Motor neuron (in vitro differentiated cells): ENCODE measurements at regions not wholly inside any gene's neighbourhood (a gene's known extent, or its start where the extent isn't known, plus 50 kb on each side); places are given as distances from the start of the nearest gene placed in this dataset.

Source experiments
- ATAC-seq, 8 experiments: fragments of 200-7000 bp; cut with Tn5 transposase; replicated peaks in 6 of 8; 2 replicates each; pipeline ENCODE4 v1.8.0; 2021; ENCODE audit warnings: mild to moderate bottlenecking in 8 of 8, moderate library complexity in 8 of 8
- H3K27ac ChIP-seq, 2 donors: fragments of 250-450 bp; sonication (Bioruptor Pico); 2 replicates each; pipeline ENCODE4 v1.9.0; 2021; ENCODE audit warnings: antibody characterized with exemption in 2 of 2, mild to moderate bottlenecking in 2 of 2, moderate library complexity in 1 of 2
- H3K4me1 ChIP-seq, 2 donors: fragments of 250-450 bp; sonication (Bioruptor Pico); replicated peaks in 1 of 2; 2 replicates each; pipeline ENCODE4 v1.6.1; 2021; ENCODE audit warnings: antibody characterized with exemption in 2 of 2, mild to moderate bottlenecking in 2 of 2, moderate library complexity in 1 of 2
- H3K4me3 ChIP-seq, 5 donors: fragments of 250-450 bp; sonication (Bioruptor Pico); 2 replicates each; pipeline ENCODE4 v1.9.0; 2021; ENCODE audit warnings: antibody characterized with exemption in 5 of 5, mild to moderate bottlenecking in 5 of 5, moderate library complexity in 4 of 5
- WGBS, 10 experiments: fragments of 450-650 bp; shearing (Covaris generic); methylation state at CpG; one replicate each; pipeline ENCODE4 v1.0.0; 2022; 5-methylcytosine and 5-hydroxymethylcytosine counted together
- in situ Hi-C, 9 experiments: fragments of 400-800 bp; cut with MboI; loops; one replicate each; pipeline ENCODE4 v1.15.0; 2021; ENCODE audit warnings: low sequenced_read_pairs in 9 of 9, low pct_unique_long_range_greater_than_20kb in 2 of 9; ENCODE audit not compliant: unreplicated experiment in 9 of 9

DNA sequence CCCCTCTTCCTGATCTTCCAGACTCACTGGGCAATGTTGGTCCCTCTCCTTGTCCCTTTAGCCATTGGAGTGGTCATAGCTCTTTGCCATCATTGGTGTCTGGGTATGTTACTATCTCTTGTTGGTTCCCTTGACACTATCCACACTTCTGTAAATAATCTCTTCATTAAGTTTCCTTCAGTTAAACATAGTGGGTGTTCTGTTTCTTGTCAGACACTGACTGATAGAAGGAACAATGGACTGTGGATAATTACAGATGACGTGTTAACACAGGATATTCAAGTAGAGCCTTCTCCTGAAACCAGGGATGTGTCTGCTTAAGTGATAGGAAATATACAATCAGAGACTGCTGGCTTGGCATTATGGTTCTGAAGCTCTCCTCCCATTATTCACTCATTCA, 458.3 kb upstream of the USP24 start:
- no peak for ATAC-seq
- in situ Hi-C loops: no loop called here
- 25 to 92% (median 75%) methylated on average over 1 of the region's 1 CpG; no CpG with 5 or more reads in 3 of the 10 experiments for WGBS, 10 experiments
- no peak overlapping the region for H3K27ac ChIP-seq
- no peak overlapping the region for H3K4me3 ChIP-seq
- H3K4me1 ChIP-seq: no peaks in the 10 kb centered on the region

GRCh38 chr1:55670331-55671082, 455.3 kb upstream of the USP24 start:
- peak in 5 of 8 experiments; percentile 21 to 62 (median 42) for ATAC-seq
- H3K4me1 ChIP-seq: no peaks in the 10 kb centered on the region
- H3K27ac ChIP-seq: no peak overlapping the region
- 0 to 98% (median 69%) methylated on average over 1 to 5 of the region's 5 CpGs for WGBS, 10 experiments
- in situ Hi-C loops: no loop called here
- no peak overlapping the region for H3K4me3 ChIP-seq

DNA sequence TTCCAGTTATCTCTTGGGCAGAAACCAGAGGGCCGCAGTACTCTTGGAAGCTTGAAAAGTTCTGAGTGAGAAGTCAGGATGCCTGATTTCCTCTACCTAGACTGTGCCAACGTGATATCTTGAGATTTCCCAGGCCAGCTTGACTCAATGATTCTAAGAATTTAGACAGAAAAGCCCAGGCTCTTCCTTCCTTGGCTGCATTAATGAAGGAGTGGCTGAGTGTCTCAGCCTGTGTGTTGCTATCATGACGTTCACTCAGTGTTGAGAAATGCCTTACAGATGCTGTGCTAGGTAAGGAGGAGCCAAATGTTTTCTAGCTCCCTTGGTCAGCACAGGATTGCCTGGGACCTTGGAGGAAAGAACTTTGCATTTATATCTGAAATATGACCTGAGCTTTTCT, 454.1 kb upstream of the USP24 start:
- H3K27ac ChIP-seq: no peak overlapping the region
- peak in 3 of 8 experiments; percentile 36 to 93 (median 84) for ATAC-seq
- 0 to 90% (median 65%) methylated on average over 1 to 3 of the region's 3 CpGs; no CpG with 5 or more reads in 1 of the 10 experiments for WGBS, 10 experiments
- in situ Hi-C loops: no loop called here
- H3K4me1 ChIP-seq: no peaks in the 10 kb centered on the region
- H3K4me3 ChIP-seq: no peak overlapping the region

DNA sequence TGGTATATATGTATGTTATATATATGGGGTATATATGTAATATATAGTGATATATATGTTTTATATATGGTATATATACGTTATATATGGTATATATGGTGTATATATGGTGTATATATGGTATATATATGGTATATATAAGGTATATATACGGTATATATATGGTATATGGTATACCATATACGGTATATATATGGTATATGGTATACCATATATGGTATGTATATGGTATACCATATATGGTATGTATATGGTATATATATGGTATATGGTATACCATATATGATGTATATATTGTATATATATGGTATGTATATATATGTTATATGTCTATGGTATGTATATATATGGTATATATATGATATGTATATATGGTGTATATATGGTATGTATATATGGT, 447.7 kb upstream of the USP24 start:
- WGBS, 10 experiments: 68 to 100% (median 76%) methylated on average over 2 to 3 of the region's 3 CpGs; no CpG with 5 or more reads in 1 of the 10 experiments
- in situ Hi-C loops: no loop called here
- ATAC-seq: no peak
- Histone ChIP-seq H3K4me3 (no peak overlapping the region), H3K27ac (no peak overlapping the region), H3K4me1 (no peaks in the 10 kb centered on the region)

- ATAC-seq: no peak
- H3K27ac ChIP-seq: no peak overlapping the region
- in situ Hi-C loops: no loop called here
- 70 to 100% (median 82%) methylated on average over 2 of the region's 2 CpGs; no CpG with 5 or more reads in 3 of the 10 experiments for WGBS, 10 experiments
- H3K4me3 ChIP-seq: no peak overlapping the region
- no peaks in the 10 kb centered on the region for H3K4me1 ChIP-seq
Measured at GRCh38 chr1:55658917-55659316, 443.8 kb upstream of the USP24 start.

DNA sequence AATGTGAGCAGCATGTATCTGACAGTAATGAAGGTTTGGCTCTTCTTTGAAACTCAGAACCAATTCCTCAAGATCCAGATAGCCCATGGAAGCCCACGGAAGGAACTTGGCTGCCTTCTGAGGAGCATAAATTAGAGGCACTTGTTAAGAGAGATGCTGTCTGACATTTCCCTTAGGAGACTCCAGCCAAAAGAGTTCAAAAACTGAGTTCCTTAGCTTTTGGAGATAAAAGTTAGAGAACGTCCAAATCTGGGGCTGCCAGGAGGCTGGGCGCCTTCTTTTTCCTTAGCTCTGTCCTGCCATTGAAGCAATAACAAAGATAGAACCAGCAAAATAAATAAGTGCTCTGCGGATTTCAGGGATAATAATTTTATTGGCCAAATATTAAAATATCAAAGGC, 439.6 kb upstream of the USP24 start:
- Histone ChIP-seq H3K4me1 (no peaks in the 10 kb centered on the region), H3K4me3 (no peak overlapping the region), H3K27ac (no peak overlapping the region)
- in situ Hi-C loops: no loop called here
- 34 to 100% (median 81%) methylated on average over 1 to 4 of the region's 4 CpGs for WGBS, 10 experiments
- ATAC-seq: no peak

DNA sequence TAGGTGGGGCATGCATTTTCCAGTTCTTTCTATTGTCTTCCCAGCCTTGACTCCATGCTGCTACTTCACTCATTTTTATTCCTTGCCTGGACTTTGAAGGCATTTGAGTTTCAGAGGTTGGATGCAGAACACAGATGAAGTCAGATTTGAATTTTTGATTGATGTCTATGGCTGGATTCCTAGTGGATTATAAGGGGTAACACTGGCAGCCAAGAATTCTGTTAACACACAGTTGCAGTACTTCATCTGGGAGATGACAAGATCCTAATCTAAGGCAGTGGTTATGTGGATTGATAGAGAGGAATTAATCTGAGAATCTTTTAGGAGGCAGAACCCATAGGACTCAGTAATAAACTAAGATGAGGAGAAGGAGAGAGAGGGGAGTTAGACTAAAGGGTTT, 439.0 kb upstream of the USP24 start:
- in situ Hi-C loops: no loop called here
- H3K4me3 ChIP-seq: no peak overlapping the region
- ATAC-seq: no peak

DNA sequence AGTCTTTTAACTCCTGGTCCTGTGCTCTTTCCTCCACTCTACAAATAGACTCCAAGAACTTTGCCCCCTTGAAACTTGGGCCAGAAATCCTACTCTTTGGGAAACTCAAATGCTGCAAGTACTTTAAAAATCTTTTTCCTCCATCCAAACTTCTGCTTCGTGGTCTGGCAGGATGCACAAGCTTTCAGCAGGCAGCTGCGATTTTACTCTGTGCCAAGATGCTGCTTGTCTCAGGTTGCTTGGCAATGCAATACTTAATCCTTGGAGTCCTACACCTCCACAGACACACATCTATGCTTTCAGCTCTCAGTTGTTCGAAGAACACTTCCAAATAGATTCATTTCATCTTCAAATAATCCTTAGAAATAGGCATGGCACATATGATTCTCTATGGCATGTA, 435.3 kb upstream of the USP24 start:
- no peak overlapping the region for H3K4me3 ChIP-seq
- WGBS, 10 experiments: 17 to 100% (median 67%) methylated on average over 1 to 3 of the region's 3 CpGs
- in situ Hi-C loops: no loop called here
- ATAC-seq: no peak
- no peaks in the 10 kb centered on the region for H3K4me1 ChIP-seq
- no peak overlapping the region for H3K27ac ChIP-seq

More for the DNA sequence above, 439.0 kb upstream of the USP24 start:
- Histone ChIP-seq H3K27ac (no peak overlapping the region), H3K4me1 (no peaks in the 10 kb centered on the region)

- in situ Hi-C loops: no loop called here
- WGBS, 10 experiments: 91 to 100% (median 100%) methylated on average over 1 of the region's 1 CpG; no CpG with 5 or more reads in 3 of the 10 experiments
- Histone ChIP-seq H3K4me1 (no peaks in the 10 kb centered on the region), H3K27ac (no peak overlapping the region), H3K4me3 (no peak overlapping the region)
- no peak for ATAC-seq
Measured at GRCh38 chr1:55646181-55646580, 431.0 kb upstream of the USP24 start.

DNA sequence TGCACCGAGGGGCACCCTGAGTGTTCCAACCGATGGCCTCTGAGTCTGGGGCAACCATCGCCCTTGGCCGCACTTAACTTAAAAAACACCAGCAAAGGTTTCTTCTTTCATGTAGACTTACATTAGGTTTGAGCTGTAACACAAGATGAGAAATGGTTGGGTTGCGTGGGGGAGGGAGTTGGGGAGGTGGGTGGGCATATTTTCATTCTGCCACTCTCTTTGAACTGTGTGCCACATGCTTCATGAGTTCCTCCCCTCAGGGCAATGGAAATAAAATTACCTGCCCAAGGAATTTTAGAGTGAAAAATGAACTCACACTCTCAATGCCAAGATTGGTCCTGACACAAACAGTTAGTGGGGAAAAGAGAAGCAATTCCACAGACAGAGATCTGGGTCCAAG, 430.1 kb upstream of the USP24 start:
- H3K4me1 ChIP-seq: no peaks in the 10 kb centered on the region
- no peak overlapping the region for H3K27ac ChIP-seq
- no peak overlapping the region for H3K4me3 ChIP-seq
- no peak for ATAC-seq
- 67 to 100% (median 91%) methylated on average over 1 to 5 of the region's 5 CpGs; no CpG with 5 or more reads in 4 of the 10 experiments for WGBS, 10 experiments
- in situ Hi-C loops: no loop called here

GRCh38 chr1:55641947-55642346, 426.8 kb upstream of the USP24 start:
- ATAC-seq: no peak
- no peak overlapping the region for H3K4me3 ChIP-seq
- H3K4me1 ChIP-seq: no peaks in the 10 kb centered on the region
- 57 to 100% (median 95%) methylated on average over 1 of the region's 1 CpG for WGBS, 10 experiments
- in situ Hi-C loops: no loop called here
- H3K27ac ChIP-seq: no peak overlapping the region

DNA sequence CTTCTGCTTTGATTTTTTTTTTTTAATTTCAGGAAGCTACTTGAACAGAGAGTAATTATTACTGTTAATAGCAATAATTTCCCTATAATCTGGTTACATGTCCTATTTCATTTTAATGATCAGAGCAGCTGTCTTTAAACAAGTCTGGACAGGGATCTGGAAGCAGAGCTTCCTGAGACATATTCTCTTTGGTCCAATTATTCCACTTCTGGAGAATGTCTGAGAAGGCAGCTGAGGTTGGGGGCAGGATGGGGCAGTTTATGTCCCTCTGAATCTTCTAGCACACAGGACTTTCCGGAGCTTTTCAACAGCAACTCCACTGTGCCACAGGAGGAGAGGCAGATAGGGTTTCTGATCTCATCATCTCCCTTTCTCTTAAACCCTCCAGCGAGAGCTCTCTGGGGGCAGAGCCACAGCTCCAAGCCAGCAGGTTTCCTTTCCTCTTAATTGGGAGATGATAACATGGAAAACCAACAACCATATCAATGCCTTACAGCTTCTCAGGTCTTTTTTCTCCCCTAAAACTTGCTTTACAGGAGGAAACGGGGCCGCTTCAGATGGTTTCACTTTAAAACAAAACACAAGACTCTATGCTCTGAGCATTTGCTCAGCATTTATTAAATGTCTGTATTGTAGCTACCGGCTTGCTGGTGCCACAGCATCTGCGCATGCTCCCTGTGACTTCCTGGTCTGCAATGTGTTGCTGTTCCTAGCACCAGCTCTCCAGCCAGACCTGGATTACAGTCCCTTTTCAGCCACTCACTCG, 425.7 kb upstream of the USP24 start:
- ATAC-seq: peak in 3 of 8 experiments; percentile 56 to 97 (median 95)
- Histone ChIP-seq H3K27ac (no peak overlapping the region), H3K4me1 (no peaks in the 10 kb centered on the region), H3K4me3 (no peak overlapping the region)
- in situ Hi-C loops: no loop called here
- 0 to 97% (median 86%) methylated on average over 1 to 7 of the region's 7 CpGs; no CpG with 5 or more reads in 1 of the 10 experiments for WGBS, 10 experiments

- Histone ChIP-seq H3K4me3 (no peak overlapping the region), H3K4me1 (no peaks in the 10 kb centered on the region), H3K27ac (no peak overlapping the region)
- no peak for ATAC-seq
- 86 to 100% (median 95%) methylated on average over 1 to 5 of the region's 5 CpGs; no CpG with 5 or more reads in 4 of the 10 experiments for WGBS, 10 experiments
- in situ Hi-C loops: no loop called here
Measured at GRCh38 chr1:55639526-55639925, 424.4 kb upstream of the USP24 start.
